Osteocyte (in vitro differentiated cells): ENCODE measurements at regions not wholly inside any gene's neighbourhood (a gene's known extent, or its start where the extent isn't known, plus 50 kb on each side); places are given as distances from the start of the nearest gene placed in this dataset.

Source experiments
- DNase-seq: peaks from one replicate; pipeline ENCODE4 v3.0.0; 2021; ENCODE audit warnings: mixed read lengths; ENCODE audit not compliant: unreplicated experiment; ENCODE audit errors: extremely low spot score
- H3K27ac Mint-ChIP-seq: one replicate; pipeline ENCODE4 v1.8.0; 2021; ENCODE audit warnings: mild to moderate bottlenecking, mixed read lengths; ENCODE audit not compliant: unreplicated experiment
- H3K27me3 Mint-ChIP-seq: one replicate; pipeline ENCODE4 v1.8.0; 2021; ENCODE audit warnings: mixed read lengths; ENCODE audit not compliant: unreplicated experiment
- H3K36me3 Mint-ChIP-seq: one replicate; pipeline ENCODE4 v1.8.0; 2021; ENCODE audit warnings: mixed read lengths; ENCODE audit not compliant: unreplicated experiment
- H3K4me1 Mint-ChIP-seq: one replicate; pipeline ENCODE4 v1.8.0; 2021; ENCODE audit warnings: mixed read lengths; ENCODE audit not compliant: unreplicated experiment
- H3K4me3 Mint-ChIP-seq: one replicate; pipeline ENCODE4 v1.8.0; 2021; ENCODE audit warnings: mild to moderate bottlenecking, moderate library complexity, mixed read lengths; ENCODE audit not compliant: unreplicated experiment
- H3K9me3 Mint-ChIP-seq: one replicate; pipeline ENCODE4 v1.8.0; 2021; ENCODE audit warnings: mixed read lengths; ENCODE audit not compliant: unreplicated experiment
- TF ChIP-seq, protein P1 (sequence below): fragments of 200-600 bp; sonication (generic); IDR thresholded peaks from 2 replicates; pipeline ENCODE4 v1.5.0; 2021; ENCODE audit warnings: antibody characterized with exemption, mild to moderate bottlenecking, moderate library complexity

DNA sequence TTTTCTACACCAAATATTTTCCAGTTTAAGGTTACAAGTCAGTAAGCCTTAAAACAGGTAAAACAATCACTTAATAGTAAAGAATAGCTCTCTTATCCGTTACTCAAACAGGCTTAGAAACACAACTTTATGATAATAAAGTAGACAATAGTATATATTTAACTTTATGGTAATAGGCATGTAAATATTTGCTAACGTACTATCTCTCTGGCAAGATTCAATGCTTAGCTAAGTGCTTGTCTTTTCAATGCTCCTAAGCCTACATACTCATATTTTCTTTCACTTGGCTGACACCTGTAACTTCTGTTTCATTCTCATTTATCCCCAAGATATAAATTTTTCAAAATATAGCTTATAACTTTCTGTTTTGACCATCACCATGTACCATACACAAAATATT lies 358.2 kb downstream of the HTR1B start:
- peaks cover 6% of the 10 kb centered on the region for H3K27me3 Mint-ChIP-seq
- H3K4me3 Mint-ChIP-seq = no peak overlapping the region
- H3K9me3 Mint-ChIP-seq = no peaks in the 10 kb centered on the region

DNA sequence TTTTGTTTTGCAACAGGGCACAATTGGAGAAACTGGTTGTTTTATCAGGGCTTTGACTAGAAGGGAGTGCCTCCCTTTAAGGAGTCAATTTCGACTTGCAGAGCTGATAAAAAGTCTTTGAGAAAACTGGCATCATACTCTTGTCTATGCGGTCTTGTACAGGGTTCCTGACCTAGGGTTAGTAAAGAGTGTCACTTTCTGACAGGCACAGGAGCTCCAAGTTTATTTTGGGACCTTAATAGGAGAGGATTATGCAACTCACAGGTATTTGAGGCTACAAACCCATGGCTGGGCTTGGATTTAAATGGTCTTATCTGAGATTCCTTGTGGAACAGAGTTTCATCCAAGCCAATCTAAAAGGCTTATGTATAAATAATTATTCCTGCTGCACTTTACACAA lies 365.4 kb downstream of the HTR1B start:
- Mint-ChIP-seq H3K4me3 (no peak overlapping the region), H3K4me1 (peaks cover 7% of the 10 kb centered on the region), H3K27me3 (no peaks in the 10 kb centered on the region), H3K36me3 (no peaks in the 10 kb centered on the region), H3K9me3 (no peaks in the 10 kb centered on the region), H3K27ac (no peak overlapping the region)
- TF ChIP-seq, protein P1, sequence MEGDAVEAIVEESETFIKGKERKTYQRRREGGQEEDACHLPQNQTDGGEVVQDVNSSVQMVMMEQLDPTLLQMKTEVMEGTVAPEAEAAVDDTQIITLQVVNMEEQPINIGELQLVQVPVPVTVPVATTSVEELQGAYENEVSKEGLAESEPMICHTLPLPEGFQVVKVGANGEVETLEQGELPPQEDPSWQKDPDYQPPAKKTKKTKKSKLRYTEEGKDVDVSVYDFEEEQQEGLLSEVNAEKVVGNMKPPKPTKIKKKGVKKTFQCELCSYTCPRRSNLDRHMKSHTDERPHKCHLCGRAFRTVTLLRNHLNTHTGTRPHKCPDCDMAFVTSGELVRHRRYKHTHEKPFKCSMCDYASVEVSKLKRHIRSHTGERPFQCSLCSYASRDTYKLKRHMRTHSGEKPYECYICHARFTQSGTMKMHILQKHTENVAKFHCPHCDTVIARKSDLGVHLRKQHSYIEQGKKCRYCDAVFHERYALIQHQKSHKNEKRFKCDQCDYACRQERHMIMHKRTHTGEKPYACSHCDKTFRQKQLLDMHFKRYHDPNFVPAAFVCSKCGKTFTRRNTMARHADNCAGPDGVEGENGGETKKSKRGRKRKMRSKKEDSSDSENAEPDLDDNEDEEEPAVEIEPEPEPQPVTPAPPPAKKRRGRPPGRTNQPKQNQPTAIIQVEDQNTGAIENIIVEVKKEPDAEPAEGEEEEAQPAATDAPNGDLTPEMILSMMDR = no peak
- no peak for DNase-seq

More for the DNA sequence above, 358.2 kb downstream of the HTR1B start:
- TF ChIP-seq, protein P1 = no peak
- H3K4me1 Mint-ChIP-seq = peaks cover 3% of the 10 kb centered on the region
- no peaks in the 10 kb centered on the region for H3K36me3 Mint-ChIP-seq
- DNase-seq = no peak
- H3K27ac Mint-ChIP-seq = no peak overlapping the region

DNA sequence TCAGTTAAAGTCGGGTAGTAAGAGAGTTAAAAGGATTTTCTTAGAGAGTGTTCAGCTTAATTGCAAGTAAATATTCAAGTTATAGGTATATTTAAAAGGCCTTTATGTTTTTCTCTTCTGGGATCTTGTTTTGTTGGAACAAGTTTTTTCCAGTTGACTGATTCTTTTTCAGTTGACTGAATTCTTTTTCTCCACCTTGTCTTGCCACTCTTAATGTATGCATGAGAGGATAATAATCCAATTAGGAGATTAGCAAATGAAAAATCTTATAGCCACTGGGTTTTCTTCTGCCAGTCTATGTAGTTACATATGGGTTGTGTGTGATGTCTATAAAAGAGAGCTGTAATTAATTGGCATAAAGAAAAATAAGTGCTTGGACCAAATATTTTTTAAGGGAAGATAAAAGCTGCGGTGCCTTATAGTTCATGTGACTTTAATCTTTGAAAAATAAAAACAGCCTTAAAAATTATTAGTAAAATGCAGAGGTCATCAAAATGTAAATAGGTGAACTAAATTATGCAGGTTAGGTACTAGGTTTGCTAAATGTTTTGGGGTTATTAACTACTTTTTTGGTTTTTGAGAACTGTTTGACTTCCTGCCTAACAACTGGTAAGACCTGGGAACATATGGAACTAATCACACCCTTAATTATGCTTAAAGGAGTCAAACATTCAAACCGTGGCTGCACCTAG lies 367.2 kb downstream of the HTR1B start:
- Mint-ChIP-seq H3K27me3 (no peaks in the 10 kb centered on the region), H3K36me3 (no peaks in the 10 kb centered on the region), H3K9me3 (no peaks in the 10 kb centered on the region), H3K4me1 (peaks cover 11% of the 10 kb centered on the region), H3K27ac (no peak overlapping the region), H3K4me3 (no peak overlapping the region)
- DNase-seq = no peak
- TF ChIP-seq, protein P1 = no peak

DNA sequence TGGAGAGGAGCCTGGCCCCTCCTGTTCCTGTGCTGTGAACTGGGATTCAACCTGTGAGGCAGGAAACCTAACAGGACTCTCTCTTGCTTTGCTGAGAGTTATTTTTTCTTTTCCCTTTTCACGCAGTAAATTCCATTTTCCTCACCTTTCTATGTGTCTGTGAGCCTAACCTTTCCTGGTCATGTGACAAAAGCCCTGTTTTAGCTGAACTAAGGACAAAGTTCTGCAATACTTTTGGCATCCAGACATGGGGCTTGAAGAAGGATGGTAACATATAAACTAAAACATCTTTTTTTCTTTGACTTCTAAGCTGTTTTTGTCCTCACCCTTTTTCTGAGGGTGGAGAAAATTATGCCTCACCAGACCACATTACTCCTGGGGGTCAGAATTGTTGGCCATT lies 368.5 kb downstream of the HTR1B start:
- H3K9me3 Mint-ChIP-seq = no peaks in the 10 kb centered on the region
- DNase-seq = no peak
- H3K36me3 Mint-ChIP-seq = no peaks in the 10 kb centered on the region
- TF ChIP-seq, protein P1 = no peak
- peaks cover 3% of the 10 kb centered on the region for H3K27me3 Mint-ChIP-seq
- H3K4me1 Mint-ChIP-seq = peaks cover 11% of the 10 kb centered on the region
- no peak overlapping the region for H3K4me3 Mint-ChIP-seq
- no peak overlapping the region for H3K27ac Mint-ChIP-seq

DNA sequence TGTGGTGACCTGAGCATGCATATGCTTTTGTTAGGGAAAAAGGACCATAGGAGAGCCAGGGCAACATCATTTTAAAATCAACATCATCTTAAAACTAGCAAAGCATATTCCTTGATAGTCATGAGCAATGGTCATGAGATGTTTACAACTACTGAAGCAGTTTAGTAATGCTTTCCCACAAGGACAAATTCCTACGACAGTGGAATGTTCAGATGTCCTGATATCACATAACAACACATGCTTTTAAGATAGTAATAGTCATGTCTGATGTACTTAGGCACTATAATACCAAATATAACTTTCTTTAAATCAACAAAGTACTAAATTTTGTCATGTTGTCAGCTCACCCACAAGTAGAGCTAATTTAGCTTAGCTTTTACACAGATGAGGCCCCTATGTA lies 370.3 kb downstream of the HTR1B start:
- TF ChIP-seq, protein P1 = no peak
- Mint-ChIP-seq H3K9me3 (no peaks in the 10 kb centered on the region), H3K4me1 (peaks cover 11% of the 10 kb centered on the region), H3K36me3 (peaks cover 2% of the 10 kb centered on the region), H3K4me3 (no peak overlapping the region), H3K27ac (no peak overlapping the region), H3K27me3 (peaks cover 9% of the 10 kb centered on the region)
- DNase-seq = no peak
